Keratinocyte (primary cell): ENCODE measurements at regions not wholly inside any gene's neighbourhood (a gene's known extent, or its start where the extent isn't known, plus 50 kb on each side); places are given as distances from the start of the nearest gene placed in this dataset.

Source experiments
- DNase-seq: peaks from one replicate; pipeline ENCODE4 v3.0.0-alpha.2; 2011; ENCODE audit warnings: low read depth, missing footprints, low spot score
- FAIRE-seq: peaks from 2 replicates; lab custom pipeline; 2011; peaks lifted over from hg19 to GRCh38; lab: Jason Lieb, UNC
- H2AFZ ChIP-seq: 2 replicates; pipeline ENCODE4 v1.6.0; 2012; ENCODE audit warnings: low read length, control low read depth, inconsistent platforms; ENCODE audit not compliant: control insufficient read depth
- H3K27ac ChIP-seq: 2 replicates; pipeline ENCODE4 v1.5.1; 2011; ENCODE audit warnings: low read length; ENCODE audit not compliant: control insufficient read depth, insufficient read depth
- H3K27me3 ChIP-seq: 3 replicates; pipeline ENCODE4 v1.6.0; 2011; ENCODE audit warnings: low read length; ENCODE audit not compliant: control insufficient read depth, insufficient read depth; ENCODE audit errors: extremely low read depth
- H3K36me3 ChIP-seq, 2 experiments: 2 replicates in 1 of 2; 3 replicates in 1 of 2; pipeline ENCODE4 v1.5.1; 2011; ENCODE audit warnings: low read length in 2 of 2, mild to moderate bottlenecking in 1 of 2; ENCODE audit not compliant: control insufficient read depth in 2 of 2, insufficient read depth in 2 of 2; ENCODE audit errors: extremely low read depth in 1 of 2
- H3K4me1 ChIP-seq: 3 replicates; pipeline ENCODE4 v1.5.1; 2011; ENCODE audit warnings: low read length; ENCODE audit not compliant: control insufficient read depth, insufficient read depth; ENCODE audit errors: extremely low read depth
- H3K4me2 ChIP-seq: 3 replicates; pipeline ENCODE4 v1.6.0; 2011; ENCODE audit warnings: low read depth, low read length; ENCODE audit not compliant: control insufficient read depth, insufficient read depth; ENCODE audit errors: extremely low read depth
- H3K4me3 ChIP-seq, 3 experiments: fragments of 200-600 bp in 1 of 3; sonication (generic) in 1 of 3; 2 replicates in 2 of 3; 3 replicates in 1 of 3; pipeline ENCODE4 v1.5.1; 2011 to 2016; ENCODE audit warnings: low read length in 3 of 3, mild to moderate bottlenecking in 3 of 3, control low read depth in 2 of 3, inconsistent platforms in 1 of 3, low read depth in 1 of 3, mixed read lengths in 1 of 3, mixed run types in 1 of 3, moderate library complexity in 1 of 3; ENCODE audit not compliant: control insufficient read depth in 2 of 3, insufficient read depth in 2 of 3; ENCODE audit errors: extremely low read depth in 1 of 3
- H3K79me2 ChIP-seq: 2 replicates; pipeline ENCODE4 v1.6.0; 2012; ENCODE audit warnings: low read length; ENCODE audit not compliant: control insufficient read depth, insufficient read depth
- H3K9ac ChIP-seq: 3 replicates; pipeline ENCODE4 v1.6.0; 2011; ENCODE audit warnings: low read length; ENCODE audit not compliant: control insufficient read depth, insufficient read depth; ENCODE audit errors: extremely low read depth
- H3K9me1 ChIP-seq: 3 replicates; pipeline ENCODE4 v1.6.0; 2011; ENCODE audit warnings: low read length; ENCODE audit not compliant: control insufficient read depth, insufficient read depth; ENCODE audit errors: extremely low read depth
- H3K9me3 ChIP-seq: 2 replicates; pipeline ENCODE4 v1.5.1; 2012; ENCODE audit warnings: low read depth, low read length; ENCODE audit not compliant: control insufficient read depth
- H4K20me1 ChIP-seq: 3 replicates; pipeline ENCODE4 v1.6.0; 2011; ENCODE audit warnings: low read length; ENCODE audit not compliant: control insufficient read depth, insufficient read depth; ENCODE audit errors: extremely low read depth
- EZH2 ChIP-seq: IDR thresholded peaks from one replicate; pipeline ENCODE4 v1.6.1; 2012; ENCODE audit warnings: inconsistent platforms, mild to moderate bottlenecking, low read length, moderate library complexity
- dilution Hi-C: fragments of 300-500 bp; cut with MboI; formaldehyde crosslinking; loops from one replicate; pipeline ENCODE4 v1.7.0; 2020; ENCODE audit warnings: low sequenced_read_pairs; ENCODE audit not compliant: extremely low pct_ligation_motif_present
- TF ChIP-seq, protein P1 (sequence below), 3 experiments: IDR thresholded peaks in 1 of 3; conservative IDR thresholded peaks in 1 of 3; optimal IDR thresholded peaks in 1 of 3; 2 replicates in 2 of 3; 3 replicates in 1 of 3; pipeline versions ENCODE3 to v1.5.1; 2011; ENCODE audit warnings: low read length in 3 of 3, mild to moderate bottlenecking in 3 of 3, moderate library complexity in 2 of 3, control low read depth in 1 of 3, inconsistent platforms in 1 of 3; ENCODE audit not compliant: insufficient read depth in 2 of 3; ENCODE audit errors: extremely low read depth in 1 of 3

DNA sequence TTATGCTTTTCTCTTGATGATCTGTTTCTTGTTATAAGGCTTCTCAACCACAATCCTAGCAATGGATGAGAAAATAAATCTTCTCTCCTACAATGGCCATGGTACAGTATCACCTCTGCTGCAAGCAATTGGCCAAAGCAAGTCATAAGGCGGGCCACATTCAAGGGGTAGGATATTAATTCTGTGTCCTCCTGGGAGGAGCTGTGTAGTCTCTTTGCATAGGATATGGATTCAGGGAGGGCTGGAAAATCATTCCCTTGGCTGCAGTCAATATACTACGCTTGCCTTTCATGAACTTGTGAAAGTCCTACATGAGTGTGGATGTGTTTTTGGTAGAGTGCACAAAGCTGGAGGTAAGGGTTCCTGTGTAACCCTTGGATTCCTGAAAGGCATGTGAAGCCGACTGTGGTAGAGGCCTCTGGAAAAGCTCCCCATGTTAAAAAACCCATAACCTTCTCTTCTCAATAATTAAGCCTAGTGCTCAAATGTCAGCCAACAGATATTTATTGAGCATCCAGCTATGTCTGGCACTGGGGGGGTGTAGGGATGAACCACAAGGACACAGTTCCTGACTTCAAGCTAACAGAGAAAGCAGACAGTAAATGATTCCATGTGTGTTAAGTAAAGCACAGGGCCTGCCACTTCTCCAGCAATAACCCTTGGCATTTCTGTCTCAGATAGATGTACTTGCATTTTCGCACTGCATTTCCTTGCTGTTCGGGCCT lies 147.6 kb upstream of the HS3ST3A1 start:
- Histone ChIP-seq H3K4me2 (no peak overlapping the region), H3K27me3 (no peaks in the 10 kb centered on the region), H3K4me3 (no peak overlapping the region), H2AFZ (no peak overlapping the region), H4K20me1 (no peaks in the 10 kb centered on the region), H3K9me3 (no peaks in the 10 kb centered on the region), H3K4me1 (no peaks in the 10 kb centered on the region), H3K27ac (no peak overlapping the region), H3K9me1 (no peaks in the 10 kb centered on the region), H3K9ac (no peak overlapping the region), H3K79me2 (no peaks in the 10 kb centered on the region), H3K36me3 (no peaks in the 10 kb centered on the region)
- DNase-seq, result no peak
- dilution Hi-C loops, result no loop called here
- no peak for FAIRE-seq
- TF ChIP-seq, protein P1, sequence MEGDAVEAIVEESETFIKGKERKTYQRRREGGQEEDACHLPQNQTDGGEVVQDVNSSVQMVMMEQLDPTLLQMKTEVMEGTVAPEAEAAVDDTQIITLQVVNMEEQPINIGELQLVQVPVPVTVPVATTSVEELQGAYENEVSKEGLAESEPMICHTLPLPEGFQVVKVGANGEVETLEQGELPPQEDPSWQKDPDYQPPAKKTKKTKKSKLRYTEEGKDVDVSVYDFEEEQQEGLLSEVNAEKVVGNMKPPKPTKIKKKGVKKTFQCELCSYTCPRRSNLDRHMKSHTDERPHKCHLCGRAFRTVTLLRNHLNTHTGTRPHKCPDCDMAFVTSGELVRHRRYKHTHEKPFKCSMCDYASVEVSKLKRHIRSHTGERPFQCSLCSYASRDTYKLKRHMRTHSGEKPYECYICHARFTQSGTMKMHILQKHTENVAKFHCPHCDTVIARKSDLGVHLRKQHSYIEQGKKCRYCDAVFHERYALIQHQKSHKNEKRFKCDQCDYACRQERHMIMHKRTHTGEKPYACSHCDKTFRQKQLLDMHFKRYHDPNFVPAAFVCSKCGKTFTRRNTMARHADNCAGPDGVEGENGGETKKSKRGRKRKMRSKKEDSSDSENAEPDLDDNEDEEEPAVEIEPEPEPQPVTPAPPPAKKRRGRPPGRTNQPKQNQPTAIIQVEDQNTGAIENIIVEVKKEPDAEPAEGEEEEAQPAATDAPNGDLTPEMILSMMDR (optimal IDR thresholded peaks at IDR 0.05 in 1 of 3, IDR thresholded peaks at IDR 0.05 in 1 of 3, conservative IDR thresholded peaks at IDR 0.05 in 1 of 3; ENCODE audit: extremely low read depth in 1 of 3, insufficient read depth in 2 of 3, low read length in 3 of 3), result no peak
- TF ChIP-seq EZH2, result no peak

DNA sequence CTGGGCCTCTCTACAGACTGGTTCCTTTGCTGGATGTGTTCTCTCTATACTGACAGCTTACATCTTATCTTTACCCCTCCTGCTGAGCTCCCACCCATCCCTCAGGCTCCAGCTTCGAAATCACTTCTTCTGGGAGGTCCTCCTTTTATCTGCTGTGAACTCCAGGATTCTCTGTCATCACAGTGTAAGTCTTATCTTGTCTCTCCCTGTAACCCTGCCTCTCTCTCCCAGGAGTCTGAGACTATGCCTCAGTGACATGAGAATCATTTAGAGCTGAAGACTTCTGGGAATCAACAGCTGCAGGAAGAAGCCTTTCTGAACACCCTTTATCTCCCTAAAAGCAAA lies 148.1 kb upstream of the HS3ST3A1 start:
- TF ChIP-seq, protein P1 (optimal IDR thresholded peaks at IDR 0.05 in 1 of 3, IDR thresholded peaks at IDR 0.05 in 1 of 3, conservative IDR thresholded peaks at IDR 0.05 in 1 of 3; ENCODE audit: extremely low read depth in 1 of 3, insufficient read depth in 2 of 3, low read length in 3 of 3), result no peak
- TF ChIP-seq EZH2, result no peak

More for the DNA sequence above, 148.1 kb upstream of the HS3ST3A1 start:
- no peak for FAIRE-seq
- DNase-seq, result no peak
- H3K9me1 ChIP-seq, result no peaks in the 10 kb centered on the region
- no peak overlapping the region for H3K27ac ChIP-seq
- H3K27me3 ChIP-seq, result no peaks in the 10 kb centered on the region
- no peak overlapping the region for H3K9ac ChIP-seq
- no peak overlapping the region for H3K4me2 ChIP-seq
- H2AFZ ChIP-seq, result no peak overlapping the region
- no peaks in the 10 kb centered on the region for H3K79me2 ChIP-seq
- no peaks in the 10 kb centered on the region for H3K9me3 ChIP-seq
- H3K36me3 ChIP-seq, result no peaks in the 10 kb centered on the region
- dilution Hi-C loops, result no loop called here
- no peaks in the 10 kb centered on the region for H3K4me1 ChIP-seq
- no peak overlapping the region for H3K4me3 ChIP-seq
- H4K20me1 ChIP-seq, result no peaks in the 10 kb centered on the region
